ENCODE measurements at regions not wholly inside any gene's neighbourhood (a gene's known extent, or its start where the extent isn't known, plus 50 kb on each side); places are given as distances from the start of the nearest gene placed in this dataset.

- TF ChIP-seq ZNF274 (IDR thresholded peaks at IDR 0.05; ENCODE audit: low read depth, low read length) (no peak), SUZ12 (IDR thresholded peaks at IDR 0.05; ENCODE audit: extremely low read depth, insufficient read depth, insufficient read length) (no peak), YY1 (IDR thresholded peaks at IDR 0.05; ENCODE audit: insufficient read depth, insufficient read length) (no peak)
These were observed 419.6 kb upstream of the TENM3 start for GRCh38 chr4:181823645-181824044.

Measured in NT2/D1 (cell line).